ENCODE measurements at regions not wholly inside any gene's neighbourhood (a gene's known extent, or its start where the extent isn't known, plus 50 kb on each side); places are given as distances from the start of the nearest gene placed in this dataset.
"Not testable (repeated sequence)": the region's sequence is repeated elsewhere in the genome, so short reads cannot be mapped to it uniquely, and the experiment has no call there.

DNA sequence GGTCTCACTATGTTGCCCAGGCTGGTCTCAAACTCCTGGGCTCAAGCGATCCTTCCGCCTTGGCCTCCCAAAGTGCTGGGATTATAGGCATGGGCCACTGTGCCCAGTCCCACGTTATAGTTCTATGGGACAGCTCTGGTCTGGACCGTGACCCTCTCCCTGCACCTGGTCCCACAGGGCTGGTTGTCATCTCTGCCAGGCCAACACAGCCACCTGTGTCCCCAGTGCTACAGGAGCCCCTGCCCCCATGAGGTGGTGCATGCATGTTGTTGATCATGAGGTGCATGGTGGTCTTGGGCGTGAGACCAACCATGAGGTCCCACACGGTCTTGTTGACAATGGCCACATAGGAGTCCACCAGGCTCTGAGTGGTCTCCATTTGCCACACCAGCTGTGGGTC lies 51.0 kb upstream of the UBE2Q2 start:
- DNase-seq = not testable (repeated sequence)

DNA sequence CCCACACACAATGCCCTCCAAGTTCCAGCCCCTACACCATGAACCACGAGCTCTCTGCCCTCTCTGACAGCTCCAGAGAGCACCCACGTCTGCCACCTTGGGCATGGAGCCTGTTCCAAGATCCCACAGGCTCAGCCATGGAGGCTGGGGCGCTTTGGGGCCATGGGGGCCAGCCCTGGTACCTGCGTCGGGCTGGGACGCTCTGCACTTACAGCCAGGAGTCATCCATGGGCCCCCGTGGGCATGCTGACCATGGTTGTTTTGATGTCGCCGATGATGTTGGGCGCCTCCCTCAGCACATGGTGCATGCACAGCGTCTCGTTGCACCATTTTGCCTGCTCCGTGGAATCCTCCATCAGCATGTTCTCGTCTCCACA lies 51.9 kb upstream of the UBE2Q2 start:
- no peak for DNase-seq

DNA sequence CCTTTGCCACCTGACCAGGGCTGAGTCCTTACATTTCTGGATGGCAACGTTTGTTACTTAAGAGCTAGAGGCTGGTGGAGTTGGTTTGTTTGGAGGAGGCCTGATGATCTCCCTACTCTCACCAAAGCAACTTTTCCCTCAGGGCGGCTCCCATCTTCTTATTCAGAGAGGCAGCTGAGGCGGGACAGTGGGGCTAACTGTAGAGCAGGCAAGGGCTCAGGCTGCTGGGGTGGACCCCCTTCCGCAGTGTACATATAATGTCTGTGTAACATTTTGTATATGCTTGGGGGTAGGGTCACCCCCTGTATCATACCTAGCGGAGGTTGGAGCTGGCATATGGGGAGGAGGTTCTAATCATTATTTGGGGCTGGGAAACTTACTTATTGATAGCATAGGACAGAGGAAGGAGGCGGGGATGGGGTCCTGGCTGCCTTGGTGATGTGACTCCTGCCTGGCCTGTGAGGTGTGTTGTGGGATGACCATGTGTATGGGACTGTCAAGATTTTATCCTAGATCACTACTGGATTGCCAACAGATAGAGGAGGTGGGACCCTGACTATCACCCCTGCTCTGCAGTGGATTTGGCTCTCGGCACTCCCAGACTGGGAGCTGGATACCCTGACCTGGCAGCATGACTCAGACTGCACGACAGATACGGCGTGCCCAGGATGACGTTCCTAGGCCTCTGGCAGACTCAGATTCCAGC lies 52.5 kb upstream of the UBE2Q2 start:
- DNase-seq = no peak

DNA sequence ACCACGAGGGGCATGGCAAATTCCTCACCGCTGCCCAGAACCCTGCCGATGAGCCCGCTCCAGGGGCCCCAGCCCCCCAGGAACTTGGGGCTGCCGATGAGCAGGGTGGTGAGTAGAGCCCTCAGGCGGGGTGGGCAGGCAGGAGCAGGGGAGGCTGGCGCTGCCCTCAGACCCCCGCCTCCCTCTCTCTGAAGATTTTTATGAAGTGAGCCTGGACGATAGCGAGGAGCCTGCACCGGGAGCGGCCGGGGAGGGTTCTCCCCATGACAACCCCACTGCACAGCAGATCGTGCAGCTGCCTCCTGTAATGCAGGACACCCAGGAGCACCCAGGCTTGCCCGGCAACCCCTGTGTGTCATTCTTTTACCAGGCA lies 56.7 kb upstream of the UBE2Q2 start:
- no peak for DNase-seq

- peak; percentile 83 for DNase-seq
Observed at GRCh38 chr15:75785771-75786574, 57.3 kb upstream of the UBE2Q2 start.

DNA sequence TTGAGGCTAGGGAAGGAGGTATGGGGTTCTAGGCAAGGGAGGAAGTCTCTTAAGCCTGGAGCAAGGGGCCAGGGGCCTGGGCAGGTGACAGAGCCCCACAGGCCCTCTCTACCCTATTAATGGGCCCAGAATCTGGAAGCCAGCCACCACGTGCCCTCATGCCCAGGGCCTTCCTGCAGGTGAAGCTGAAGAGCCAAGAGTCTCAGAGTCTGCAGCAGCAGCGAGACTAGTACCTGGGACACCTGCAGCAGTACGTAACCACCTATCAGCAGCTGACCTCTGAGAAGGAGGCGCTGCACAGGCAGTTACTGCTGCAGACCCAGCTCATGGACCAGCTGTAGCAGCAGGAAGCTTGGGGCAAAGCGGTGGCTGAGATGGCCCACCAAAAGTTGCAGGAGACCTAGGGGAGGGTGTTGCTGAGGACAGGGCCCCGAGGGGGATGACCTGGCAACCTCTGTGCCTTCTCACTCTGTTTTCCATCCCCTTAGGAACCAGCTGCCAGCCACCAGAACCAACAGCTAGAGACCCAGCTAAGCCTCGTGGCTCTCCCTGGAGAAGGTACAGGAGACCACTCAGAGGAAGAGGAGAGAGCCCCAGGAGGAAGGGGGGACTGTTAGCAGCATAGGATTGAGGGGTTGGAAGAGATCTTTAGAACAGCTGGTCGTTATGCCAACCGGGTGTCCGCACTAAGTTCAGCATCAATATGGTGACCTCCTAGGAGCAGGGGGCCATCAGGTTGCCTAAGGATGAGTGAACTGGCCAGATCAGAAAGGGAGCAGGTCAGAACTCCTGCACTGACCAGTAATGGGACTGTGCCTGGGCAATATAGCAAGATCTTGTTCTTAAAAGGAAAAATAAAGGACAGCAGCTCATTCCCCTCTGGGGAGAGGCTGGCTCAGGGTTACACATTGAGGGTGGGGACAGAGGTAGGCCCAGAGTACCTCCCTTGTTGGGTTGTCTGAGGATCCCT lies 58.5 kb upstream of the UBE2Q2 start:
- not testable (repeated sequence) for DNase-seq

DNA sequence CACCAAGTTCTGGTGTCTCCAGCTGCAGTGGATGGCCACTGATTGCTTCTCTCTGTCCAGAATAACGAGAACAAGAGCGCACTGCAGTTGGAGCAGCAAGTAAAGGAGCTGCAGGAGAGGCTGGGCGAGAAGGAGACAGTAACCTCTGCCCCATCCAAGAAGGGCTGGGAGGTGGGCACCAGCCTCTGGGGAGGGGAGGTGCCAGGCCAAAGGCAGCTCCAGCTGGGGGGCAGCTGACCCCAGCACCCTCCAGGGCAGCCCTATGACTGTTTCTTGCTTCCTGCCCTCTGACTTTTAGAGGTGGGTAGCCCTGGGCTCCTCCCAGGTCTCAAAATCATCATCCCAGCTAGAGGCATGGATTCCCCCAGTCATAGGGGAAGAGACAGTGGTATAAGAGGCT lies 59.7 kb upstream of the UBE2Q2 start:
- DNase-seq = not testable (repeated sequence)

DNA sequence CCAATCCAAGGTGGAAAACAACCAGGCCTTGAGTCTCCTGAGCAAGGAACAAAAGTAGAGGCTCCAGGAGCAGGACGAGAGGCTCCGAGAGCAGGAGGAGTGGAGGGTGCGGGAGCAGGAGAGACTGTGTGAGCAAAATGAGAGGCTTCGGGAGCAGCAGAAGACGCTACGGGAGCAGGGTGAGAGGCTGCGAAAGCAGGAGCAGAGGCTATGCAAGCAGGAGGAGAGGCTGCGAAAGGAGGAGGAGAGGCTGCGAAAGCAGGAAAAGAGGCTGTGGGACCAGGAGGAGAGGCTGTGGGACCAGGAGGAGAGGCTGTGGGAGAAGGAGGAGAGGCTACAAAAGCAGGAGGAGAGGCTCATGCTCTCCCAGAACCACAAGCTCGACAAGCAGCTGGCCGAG lies 60.3 kb upstream of the UBE2Q2 start:
- DNase-seq = no peak

- DNase-seq = not testable (repeated sequence)
Observed at GRCh38 chr15:75780995-75781394, 62.3 kb upstream of the UBE2Q2 start.

DNA sequence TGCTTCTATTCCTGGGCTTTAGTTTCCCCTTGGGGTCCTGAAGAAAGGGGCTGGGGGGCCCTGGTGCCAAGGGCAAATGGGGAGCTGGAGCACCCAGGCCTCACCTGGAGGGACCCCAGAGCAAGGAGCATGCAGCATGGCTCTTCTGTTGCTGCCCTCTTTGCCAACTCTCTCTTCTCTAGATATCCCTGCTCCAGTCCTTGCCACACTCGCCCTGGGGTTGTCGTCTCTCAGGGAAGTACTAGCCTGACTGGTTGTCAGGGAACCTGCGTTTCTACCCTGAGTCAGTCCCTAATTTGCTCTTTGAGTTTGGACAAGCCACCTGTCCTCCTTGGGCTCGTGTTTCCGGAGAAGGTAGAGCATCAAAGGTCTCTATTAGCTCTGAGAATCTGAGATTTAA lies 63.7 kb upstream of the UBE2Q2 start:
- DNase-seq = no peak

DNA sequence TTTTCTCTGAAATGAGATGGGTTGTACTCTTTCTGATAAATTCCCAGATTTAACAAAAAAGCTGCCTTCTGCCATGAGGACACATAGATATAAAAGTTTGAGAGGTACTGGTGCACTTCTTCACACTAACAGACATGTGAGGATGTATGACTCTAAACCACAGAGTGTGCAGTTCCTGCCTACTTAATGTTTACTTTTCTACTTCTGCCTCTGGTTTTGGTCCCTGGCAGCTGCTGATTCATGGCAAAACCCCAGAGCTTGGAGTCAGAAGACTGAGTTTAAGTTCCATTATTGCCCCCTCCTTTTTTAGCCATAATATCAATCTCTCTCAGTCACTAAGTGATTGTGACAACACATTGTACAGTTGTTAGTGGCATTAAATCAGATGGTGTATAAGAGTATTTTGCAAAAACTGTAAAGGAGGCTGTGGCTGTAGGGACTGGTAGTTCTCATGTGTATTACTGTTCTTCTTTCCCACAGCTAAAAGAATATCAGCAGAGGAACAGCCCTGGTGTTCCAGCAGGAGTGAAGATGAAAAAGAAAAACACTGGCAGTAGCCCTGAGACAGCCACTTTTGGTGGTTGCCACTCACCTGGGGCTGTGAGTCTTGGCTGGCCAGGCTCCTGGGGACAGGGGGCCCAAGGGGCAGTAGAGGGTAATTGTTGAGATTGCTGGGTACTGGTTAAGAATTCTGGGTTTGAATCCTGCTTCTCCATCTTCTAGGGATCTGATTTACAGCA lies 64.4 kb upstream of the CSPG4 start:
- DNase-seq = not testable (repeated sequence)

DNA sequence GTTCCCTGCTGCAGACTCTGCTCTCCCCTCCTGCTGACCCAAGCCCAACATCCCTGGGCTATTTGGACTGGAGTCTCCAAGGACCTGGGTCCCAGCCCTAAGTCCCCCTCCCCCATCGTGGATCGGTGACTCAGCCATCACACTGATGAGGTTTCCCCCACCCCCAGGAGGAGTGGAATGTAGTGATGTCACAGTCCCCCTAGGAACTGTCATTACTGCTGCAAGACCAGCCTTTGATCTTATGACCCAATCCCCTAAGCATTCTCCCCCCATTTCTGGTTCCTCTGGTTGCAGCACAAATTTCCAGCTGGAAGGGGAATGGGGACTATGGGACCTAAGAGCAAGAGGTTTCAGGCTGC lies 63.4 kb upstream of the CSPG4 start:
- DNase-seq = no peak

DNA sequence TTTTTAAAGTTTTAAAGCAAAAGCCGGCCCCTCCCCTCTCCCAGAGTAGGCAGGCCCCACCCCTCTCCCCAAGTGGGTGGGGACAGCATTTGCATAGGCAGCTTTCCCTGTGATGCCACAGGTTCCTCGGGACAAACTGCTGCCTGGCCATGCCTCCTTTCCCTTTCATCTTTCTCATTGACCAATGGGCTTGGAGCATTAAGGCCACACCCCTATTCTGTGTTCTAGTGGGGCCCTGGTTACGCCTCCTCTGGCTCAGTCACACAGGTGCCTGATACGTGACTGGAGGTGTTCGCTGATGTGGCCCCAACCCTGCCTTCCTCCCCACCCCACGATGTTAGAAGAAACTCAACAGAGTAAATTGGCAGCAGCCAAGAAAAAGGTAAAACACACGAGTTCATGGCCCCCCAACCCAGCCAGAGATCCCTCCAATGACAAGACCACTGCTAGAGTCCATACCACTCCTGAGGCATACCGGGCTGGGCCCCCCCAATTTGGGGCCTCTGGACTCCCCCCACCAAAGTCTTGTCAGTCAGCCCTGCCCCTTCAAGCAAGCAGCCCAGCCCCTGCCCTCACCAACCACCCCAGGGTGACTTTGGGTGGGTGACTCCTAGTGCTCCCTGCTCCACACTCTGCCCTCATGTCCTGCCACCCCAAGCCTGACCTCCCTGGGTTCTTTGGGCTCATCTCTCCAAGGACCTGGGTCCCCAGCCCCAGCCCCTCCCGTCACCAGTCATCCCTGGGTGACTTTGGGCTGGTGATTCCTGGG lies 62.8 kb upstream of the CSPG4 start:
- peak; percentile 71 for DNase-seq

DNA sequence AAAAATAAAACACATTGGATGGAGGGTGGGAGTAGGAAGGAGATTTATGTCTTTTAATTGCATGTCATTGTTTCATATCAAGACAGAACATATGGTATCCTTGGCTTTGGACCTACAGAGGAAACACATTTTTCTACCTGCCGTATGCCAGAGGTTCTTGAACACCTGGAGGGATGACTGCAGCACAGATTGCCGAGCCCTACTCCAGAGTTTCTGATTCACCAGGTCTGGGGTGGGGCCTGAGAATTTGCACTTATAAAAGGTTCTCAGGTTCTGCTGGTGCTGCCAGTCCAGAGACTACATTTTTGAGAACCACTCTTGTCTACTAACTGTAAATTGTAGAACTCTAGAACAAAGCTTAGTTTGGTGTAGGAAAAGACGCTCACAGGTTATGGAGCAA lies 61.3 kb upstream of the CSPG4 start:
- not testable (repeated sequence) for DNase-seq

DNA sequence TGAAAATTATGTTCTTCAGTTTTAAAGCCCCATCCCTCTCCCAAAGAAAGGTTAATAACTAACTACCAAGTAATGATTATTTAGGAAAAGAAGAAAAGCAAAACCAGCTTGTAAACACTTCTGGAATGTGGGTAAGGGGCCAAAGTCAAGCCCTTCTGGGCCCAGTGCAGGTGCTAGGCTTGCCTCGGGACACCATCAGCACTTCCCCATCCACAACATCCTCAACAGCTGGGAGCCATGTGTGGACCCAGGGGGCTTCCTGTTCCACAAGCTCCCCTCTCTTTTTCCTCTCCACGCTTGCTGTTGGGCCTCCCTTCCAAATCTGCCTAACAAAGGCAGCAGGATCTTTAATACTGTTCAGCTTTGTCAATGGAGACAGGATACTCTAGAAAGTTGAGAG lies 58.4 kb upstream of the CSPG4 start:
- DNase-seq = not testable (repeated sequence)

- DNase-seq = no peak
Observed at GRCh38 chr15:75770131-75770530, 57.5 kb upstream of the CSPG4 start.

DNA sequence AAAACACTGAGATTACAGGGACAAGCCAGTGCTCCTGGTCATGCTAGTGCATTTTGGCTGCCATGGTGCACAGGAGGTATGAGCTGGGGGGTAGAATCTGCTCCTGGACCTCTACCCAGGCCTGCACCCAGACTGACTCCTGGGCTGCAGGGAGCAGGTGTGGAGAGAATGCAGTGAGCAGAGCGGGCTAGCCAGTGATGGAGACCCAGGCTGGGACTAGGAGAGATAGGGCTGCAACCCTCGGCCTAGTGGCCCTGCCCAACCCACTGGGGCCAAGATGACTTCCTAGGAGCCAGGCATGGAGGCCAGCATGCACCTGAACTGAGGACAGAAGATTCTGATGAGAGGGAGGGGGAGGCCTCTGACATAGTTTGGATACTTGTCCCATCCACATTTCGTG lies 55.9 kb upstream of the CSPG4 start:
- DNase-seq = not testable (repeated sequence)

DNA sequence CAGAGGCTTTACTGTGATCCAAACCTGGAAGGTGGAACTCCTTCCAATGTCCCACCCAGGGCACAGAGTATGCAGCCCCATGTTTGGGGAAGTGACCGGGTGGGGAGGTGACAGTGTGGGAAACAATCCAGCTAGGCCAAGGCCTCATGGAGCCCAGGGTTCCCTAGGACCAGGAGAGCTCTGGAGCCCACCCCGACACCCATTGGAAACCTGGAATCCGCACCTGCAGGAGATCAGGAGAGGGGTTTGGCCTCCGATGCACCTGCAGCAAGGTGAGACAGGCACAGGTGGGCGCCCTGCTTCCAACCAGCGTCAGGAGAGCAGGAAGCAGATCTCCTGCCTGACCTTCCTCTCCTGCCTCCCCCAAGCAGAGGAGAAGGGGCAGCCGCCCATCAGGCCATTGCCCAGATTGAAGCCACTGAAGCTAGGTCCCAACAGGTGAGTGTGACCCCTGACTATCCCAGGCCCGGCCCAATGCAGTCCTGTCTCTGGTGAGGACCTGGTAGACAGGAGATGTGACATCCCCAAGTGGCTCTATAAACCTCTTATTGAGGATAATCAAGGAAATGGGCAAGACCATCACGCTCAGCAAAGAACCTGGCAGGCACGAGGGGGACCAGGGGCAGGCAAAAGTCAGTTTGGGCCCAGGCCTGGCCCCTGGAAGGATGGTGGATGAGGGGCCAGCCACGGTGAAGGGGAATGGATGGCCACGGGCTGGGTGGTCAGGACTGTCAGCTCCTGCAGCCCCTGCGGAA lies 53.1 kb upstream of the CSPG4 start:
- not testable (repeated sequence) for DNase-seq

- DNase-seq = not testable (repeated sequence)
Observed at GRCh38 chr15:75764845-75765550, 52.4 kb upstream of the CSPG4 start.
